Activated T-helper 1 cell treated with anti-CD3 and anti-CD28 coated beads, Interleukin-2, amount 50 U/mL, for 16 hours (primary cell): ENCODE measurements at regions not wholly inside any gene's neighbourhood (a gene's known extent, or its start where the extent isn't known, plus 50 kb on each side); places are given as distances from the start of the nearest gene placed in this dataset.
A peak's percentile ranks its signal among the peaks of the same experiment; 100 is the strongest.

ENCODE experiments used
- DNase-seq, 2 donors: peaks; one replicate each; pipeline ENCODE4 v3.0.0-alpha.2; 2020; ENCODE audit warnings: low read depth in 1 of 2, low spot score in 1 of 2

- DNase-seq, result no peak
These were observed 375.0 kb downstream of the MAN2A1 start for GRCh38 chr5:110064603-110065268.

- no peak for DNase-seq
These were observed 381.1 kb downstream of the MAN2A1 start for GRCh38 chr5:110070836-110071235.

- no peak for DNase-seq
These were observed 382.9 kb downstream of the MAN2A1 start for GRCh38 chr5:110072651-110073050.

- no peak for DNase-seq
These were observed 383.8 kb downstream of the MAN2A1 start for GRCh38 chr5:110073534-110073933.

GRCh38 chr5:110075656-110076055, 385.9 kb downstream of the MAN2A1 start:
- DNase-seq, result no peak

- DNase-seq, result no peak
These were observed 387.4 kb downstream of the MAN2A1 start for GRCh38 chr5:110077147-110077546.

GRCh38 chr5:110082194-110082593, 392.5 kb downstream of the MAN2A1 start:
- DNase-seq, result no peak

GRCh38 chr5:110082863-110083262, 393.1 kb downstream of the MAN2A1 start:
- DNase-seq, result no peak

GRCh38 chr5:110085826-110086225, 396.1 kb downstream of the MAN2A1 start:
- DNase-seq, result no peak

GRCh38 chr5:110086658-110087388, 397.1 kb downstream of the MAN2A1 start:
- peak in 1 of 2 donors; percentile 11 for DNase-seq

- no peak for DNase-seq
These were observed 398.1 kb downstream of the MAN2A1 start for GRCh38 chr5:110087829-110088228.

- no peak for DNase-seq
These were observed 399.1 kb downstream of the MAN2A1 start for GRCh38 chr5:110088676-110089436.

GRCh38 chr5:110092955-110093785, 403.4 kb downstream of the MAN2A1 start:
- DNase-seq, result no peak

- no peak for DNase-seq
These were observed 404.4 kb downstream of the MAN2A1 start for GRCh38 chr5:110094109-110094508.

GRCh38 chr5:110094548-110094947, 404.8 kb downstream of the MAN2A1 start:
- DNase-seq, result no peak

- no peak for DNase-seq
These were observed 406.7 kb downstream of the MAN2A1 start for GRCh38 chr5:110096419-110096818.

GRCh38 chr5:110099572-110099971, 409.8 kb downstream of the MAN2A1 start:
- no peak for DNase-seq

GRCh38 chr5:110103081-110103480, 413.4 kb downstream of the MAN2A1 start:
- no peak for DNase-seq

GRCh38 chr5:110104060-110104725, 414.5 kb downstream of the MAN2A1 start:
- DNase-seq, result no peak
